NOMO-1 (cell line): ENCODE measurements at regions not wholly inside any gene's neighbourhood (a gene's known extent, or its start where the extent isn't known, plus 50 kb on each side); places are given as distances from the start of the nearest gene placed in this dataset.
"Not testable (repeated sequence)": the region's sequence is repeated elsewhere in the genome, so short reads cannot be mapped to it uniquely, and the experiment has no call there.

Experiments used
- DNase-seq, 2 experiments: peaks; one replicate each; lab custom pipeline; 2025; ENCODE audit not compliant: unreplicated experiment in 2 of 2; lab: John Stamatoyannopoulos, UW

DNA sequence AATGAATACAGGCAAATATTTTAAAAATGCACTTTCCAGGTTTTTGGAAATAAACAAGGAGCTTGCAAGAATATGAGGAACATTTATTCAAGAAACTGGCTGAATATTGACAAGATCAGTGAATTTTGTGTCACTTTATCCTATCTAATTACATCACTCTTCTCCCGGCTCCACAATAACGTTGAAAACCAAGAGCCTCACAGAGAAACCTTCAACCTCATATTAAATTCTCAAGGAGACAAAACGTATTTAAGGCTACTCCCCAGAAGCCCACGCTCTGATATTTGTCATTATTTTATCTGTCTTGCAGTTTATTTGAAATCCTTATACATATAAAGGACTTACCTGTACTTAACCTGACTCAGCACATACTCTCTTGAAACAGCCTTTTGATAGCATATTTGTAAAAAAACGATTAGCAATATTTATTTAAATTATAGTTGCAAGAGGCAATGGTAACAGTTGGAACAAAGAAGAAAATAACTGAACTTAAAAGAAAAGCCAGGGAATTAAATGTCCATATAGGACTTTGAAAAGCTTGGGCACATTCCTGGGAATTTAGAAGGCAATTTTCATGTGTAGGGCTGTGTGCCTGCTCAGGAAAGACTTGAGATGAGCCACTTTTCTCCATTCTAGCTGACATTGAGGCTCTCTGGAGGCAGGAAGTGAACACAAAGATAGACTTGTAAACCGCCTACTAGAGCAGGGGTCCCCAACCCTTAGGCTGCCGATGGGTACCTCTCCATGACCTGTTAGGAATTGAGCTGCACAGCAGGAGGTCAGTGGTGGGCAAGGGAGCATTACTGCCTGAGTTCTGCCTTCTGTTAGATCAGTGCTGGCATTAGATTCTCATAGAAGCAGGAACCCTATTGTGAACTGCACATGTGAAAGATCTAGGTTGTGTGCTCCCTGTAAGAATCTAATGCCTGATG is 636.4 kb downstream of the SLC16A7 start:
- DNase-seq = no peak

DNA sequence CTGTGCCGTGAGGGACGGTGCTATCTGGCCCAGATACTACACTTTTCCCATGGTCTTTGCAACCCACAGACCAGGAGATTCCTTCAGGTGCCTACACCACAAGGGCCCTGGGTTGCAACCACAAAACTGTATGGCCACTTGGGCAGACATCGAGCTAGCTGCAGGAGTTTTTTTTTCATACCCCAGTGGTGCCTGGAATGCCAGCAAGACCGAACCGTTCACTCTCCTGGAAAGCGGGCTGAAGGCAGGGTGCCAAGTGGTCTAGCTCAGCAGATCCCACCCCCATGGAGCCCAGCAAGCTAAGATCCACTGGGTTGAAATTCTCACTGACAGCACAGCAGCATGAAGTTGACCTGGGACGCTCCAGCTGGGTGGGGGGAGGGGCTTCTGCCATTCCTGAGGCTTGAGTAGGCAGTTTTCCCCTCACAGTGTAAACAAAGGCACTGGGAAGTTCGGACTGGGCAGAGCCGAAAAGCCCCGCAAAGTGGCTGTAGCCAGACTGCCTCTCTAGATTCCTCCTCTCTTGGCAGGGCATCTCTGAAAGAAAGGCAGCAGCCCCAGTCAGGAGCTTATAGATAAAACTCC is 638.9 kb downstream of the SLC16A7 start:
- DNase-seq = not testable (repeated sequence)

- DNase-seq = no peak
Measured at GRCh38 chr12:60235261-60235660, 639.4 kb downstream of the SLC16A7 start.

GRCh38 chr12:60236416-60236815 is 640.6 kb downstream of the SLC16A7 start:
- DNase-seq = not testable (repeated sequence)

GRCh38 chr12:60240891-60241290 is 645.1 kb downstream of the SLC16A7 start:
- no peak for DNase-seq

- no peak for DNase-seq
Measured at GRCh38 chr12:60251091-60251490, 655.3 kb downstream of the SLC16A7 start.

DNA sequence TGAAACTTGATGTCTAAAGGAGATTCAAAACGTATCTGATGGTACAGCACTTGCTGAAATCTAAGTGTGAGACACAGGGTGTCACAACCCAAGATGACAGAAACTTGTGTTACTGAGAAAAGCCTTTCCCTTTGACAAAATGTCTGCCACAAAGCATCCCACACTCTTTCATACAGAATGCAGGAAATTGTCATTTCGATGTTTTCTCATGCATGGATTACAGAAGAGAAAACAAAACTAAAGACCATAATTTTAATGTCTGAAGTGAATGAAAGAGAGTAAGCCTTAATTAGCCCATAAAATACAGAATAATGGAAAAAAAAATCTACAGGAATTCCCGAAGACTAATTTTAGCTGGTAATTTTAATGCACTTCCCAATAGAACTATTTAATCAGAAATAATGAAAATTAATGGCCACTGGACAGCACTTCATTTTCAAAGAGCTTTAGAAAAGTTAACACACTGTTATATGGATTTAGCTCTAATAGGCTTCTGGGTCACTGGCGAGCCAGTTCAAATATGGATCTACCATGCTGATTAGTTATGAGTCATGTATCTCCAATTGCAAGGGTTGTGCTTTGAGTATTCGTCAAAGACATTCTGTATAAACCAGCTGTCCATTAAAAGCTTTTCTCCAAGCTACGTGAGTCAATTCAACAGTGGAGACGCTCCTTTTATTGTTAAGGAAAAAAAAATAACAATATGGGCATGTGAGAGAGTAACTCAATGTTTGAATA is 656.7 kb downstream of the SLC16A7 start:
- DNase-seq = no peak

GRCh38 chr12:60255044-60255443 is 659.2 kb downstream of the SLC16A7 start:
- no peak for DNase-seq

DNA sequence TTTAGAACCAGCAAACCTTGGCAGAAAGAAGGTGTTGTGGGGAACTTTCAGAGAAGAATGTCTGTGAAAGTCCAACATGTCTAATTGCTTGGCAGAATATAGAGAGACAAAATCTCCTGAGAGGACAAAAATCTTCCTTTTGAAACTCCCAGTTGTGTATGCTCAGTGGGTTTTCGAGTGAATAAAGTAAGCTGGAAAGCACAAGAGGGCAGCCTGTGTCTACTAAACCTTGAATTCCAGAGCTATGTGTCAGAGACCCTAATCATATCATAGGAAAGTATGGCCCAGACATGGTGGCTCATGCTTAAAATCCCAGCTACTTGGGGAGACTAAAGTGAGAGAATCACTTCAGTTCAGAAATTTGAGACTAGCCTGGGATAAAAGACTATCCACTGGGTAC is 661.2 kb downstream of the SLC16A7 start:
- DNase-seq = no peak

DNA sequence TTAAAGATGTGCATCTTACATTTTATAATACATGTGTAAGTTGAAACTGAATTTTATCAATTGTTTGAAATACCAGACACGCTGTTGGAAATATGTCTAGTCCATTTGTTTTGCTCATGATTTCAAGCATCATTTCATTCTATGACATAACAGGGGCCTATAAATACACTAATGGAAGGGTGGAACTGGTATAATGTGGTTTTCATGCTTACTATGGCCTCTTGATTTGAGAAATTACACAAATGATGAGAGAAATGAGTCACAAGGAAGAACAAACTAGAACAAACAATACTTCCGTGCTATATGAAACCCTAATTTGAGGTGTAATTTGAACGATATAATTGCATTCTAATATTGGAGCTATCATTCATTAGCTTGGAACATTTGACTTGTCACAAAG is 663.4 kb downstream of the SLC16A7 start:
- no peak for DNase-seq

DNA sequence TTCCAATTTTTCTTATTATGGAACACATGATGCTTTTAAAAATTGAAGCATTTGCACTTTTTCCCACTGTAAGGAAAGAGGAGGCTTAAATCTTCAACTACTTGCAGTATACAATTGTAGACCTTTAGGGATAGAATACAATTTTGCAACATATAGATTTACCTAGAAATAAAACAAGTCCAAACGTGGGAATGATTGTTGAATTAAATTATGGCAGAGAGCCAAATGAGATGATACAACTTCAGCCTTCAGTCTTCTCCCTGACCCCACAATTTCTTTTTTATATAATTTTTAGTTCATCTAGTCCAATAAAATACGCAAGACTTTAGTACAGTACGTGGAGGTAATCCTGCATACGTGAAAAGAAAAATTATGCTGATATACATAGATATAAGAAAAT is 666.5 kb downstream of the SLC16A7 start:
- no peak for DNase-seq

GRCh38 chr12:60263161-60263560 is 667.3 kb downstream of the SLC16A7 start:
- DNase-seq = no peak

DNA sequence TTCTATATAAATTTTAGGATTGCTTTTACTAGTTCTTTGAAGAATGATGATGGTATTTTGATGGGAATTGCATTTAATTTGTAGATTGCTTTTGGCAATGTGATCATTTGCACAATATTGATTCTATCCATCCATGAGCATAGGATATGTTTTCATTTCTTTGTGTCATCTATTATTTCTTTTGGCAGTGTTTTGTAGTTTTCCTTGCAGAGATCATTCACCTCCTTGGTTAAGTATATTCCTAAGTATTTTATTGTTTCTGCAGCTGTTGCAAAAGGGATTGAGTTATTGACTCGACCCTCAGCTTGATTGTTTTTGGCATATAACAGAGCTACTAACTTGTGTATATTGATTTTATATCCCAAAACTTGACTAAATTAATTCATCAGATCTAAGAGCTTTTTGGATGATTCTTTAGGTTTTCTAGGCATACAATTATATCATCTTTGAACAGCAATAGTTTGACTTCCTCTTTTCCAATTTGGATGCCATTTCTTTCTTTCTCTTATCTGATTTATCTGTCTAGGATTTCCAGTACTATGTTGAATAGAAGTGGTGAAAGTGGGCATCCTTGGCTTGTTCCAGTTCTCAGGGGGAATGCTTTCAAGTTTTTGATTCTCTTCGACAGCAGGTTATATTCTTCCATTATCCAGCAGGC is 668.1 kb downstream of the SLC16A7 start:
- DNase-seq = no peak

- no peak for DNase-seq
Measured at GRCh38 chr12:60265741-60266140, 669.9 kb downstream of the SLC16A7 start.

DNA sequence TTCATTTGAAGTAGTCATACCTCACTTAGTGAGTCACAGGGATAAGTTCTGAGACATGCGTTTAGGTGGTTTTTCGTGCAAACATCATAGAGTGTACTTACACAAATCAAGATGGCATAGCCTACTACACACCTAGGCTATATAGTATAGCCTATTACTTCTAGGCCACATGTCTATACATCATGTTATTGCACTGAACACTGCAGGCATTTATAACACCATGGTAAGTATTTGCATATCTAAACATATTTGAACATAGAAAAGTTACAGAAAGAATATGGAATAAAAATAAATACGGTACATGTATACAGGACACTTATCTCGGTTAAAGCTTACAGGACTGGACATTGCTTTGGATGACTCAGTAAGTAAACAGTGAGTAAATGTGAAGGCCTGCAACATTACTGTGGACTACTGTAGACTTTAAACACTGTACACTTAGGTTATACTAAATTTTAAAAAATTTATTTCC is 670.6 kb downstream of the SLC16A7 start:
- no peak for DNase-seq

DNA sequence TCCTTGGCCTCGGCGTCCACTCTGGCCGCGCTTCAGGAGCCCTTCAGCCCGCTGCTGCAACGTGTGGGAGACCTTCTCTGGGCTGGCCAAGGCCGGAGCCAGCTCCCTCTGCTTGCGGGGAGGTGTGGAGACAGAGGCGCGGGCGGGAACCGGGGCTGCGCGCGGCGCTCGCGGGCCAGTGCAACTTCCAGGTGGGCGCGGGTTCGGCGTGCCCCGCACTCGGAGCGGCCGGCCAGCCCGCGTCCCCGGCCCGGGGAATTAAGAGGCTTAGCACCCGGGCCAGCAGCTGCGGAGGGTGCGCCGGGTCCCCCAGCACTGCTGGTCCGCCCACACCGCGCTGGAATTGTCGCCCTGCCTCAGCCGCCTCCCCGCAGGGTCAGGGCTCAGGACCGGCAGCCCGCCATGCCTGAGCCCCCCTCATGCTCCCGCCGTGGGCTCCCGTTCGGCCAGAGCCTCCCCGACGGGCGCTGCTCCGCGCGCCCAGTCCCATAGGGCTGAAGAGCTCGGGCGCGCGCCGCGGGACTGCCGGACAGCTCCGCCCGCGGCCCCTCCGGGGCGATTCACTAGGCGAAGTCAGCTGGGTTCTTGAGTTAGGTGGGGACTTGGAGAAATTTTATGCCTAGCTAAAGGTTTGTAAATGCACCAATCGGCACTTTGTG is 673.9 kb downstream of the SLC16A7 start:
- no peak for DNase-seq

- no peak for DNase-seq
Measured at GRCh38 chr12:60271816-60272215, 676.0 kb downstream of the SLC16A7 start.

- no peak for DNase-seq
Measured at GRCh38 chr12:60278209-60278608, 682.4 kb downstream of the SLC16A7 start.

- DNase-seq = no peak
Measured at GRCh38 chr12:60279221-60279620, 683.4 kb downstream of the SLC16A7 start.

DNA sequence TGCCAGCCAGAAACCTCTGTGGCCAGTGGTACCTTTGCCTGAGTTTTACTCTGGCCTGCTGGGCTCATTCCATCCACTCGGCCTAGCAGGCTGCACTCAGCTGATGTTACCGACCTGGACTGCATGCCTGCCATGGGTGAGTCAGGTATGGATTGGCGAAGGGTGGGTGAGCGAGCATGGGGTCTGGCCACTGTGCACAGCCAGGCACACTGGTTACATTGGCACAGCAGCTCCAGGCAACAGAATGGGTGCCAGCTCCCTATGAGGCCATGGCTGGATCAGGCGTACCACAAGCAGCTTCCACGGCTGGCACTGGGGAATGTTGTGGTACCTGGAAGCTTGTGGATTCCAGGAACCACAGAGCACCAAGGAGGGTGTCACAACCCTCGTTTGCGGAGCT is 685.7 kb downstream of the SLC16A7 start:
- DNase-seq = no peak
